ENCODE measurements at regions not wholly inside any gene's neighbourhood (a gene's known extent, or its start where the extent isn't known, plus 50 kb on each side); places are given as distances from the start of the nearest gene placed in this dataset.

DNA sequence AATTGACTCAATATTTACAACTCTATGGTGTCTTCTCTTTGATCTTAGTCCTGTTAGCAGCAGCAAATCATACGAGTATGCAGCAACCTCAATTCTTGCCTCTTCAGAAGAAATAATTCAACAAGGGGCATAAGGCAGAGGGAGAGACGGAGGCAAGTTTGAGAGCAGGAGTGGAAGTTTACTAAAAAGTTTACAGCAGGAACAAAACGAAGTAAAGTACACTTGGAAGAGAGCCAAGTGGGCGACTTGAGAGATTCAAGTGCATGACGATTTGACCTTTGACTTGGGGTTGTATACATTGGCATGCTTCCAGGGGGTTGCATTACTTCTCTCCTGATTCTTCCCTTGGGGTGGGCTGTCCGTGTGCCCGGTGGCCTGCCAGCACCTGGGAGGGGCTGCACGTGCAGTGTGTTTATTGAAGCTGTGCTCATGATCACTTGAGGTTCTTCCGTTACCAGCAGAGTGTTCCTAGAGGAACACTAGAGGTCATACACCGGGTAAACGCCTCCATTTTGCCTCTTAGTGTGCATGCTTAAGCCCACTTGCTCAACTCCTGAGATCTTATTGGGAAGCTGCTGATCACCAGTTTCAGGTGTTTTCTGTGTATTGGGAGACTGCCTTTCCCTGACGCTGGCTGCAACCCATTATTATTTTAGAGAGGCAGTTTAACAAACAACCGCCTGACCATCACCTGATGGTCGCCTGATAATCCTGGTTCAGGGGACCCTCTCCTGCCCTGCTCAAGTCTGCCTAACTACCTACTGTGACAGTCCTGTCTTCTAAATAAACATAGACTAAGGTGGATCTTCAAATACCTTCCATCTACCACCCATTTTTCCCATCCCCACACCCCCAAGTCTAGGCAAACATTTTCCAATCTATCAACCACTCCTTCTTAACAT is 172.4 kb upstream of the MYLIP start:
- TF ChIP-seq POLR2A (IDR thresholded peaks at IDR 0.05; ENCODE audit: low read length): no peak
- no peak for TF ChIP-seq GATA1 (IDR thresholded peaks at IDR 0.05; ENCODE audit: low read depth, low read length)
